NOMO-1 (cell line): ENCODE measurements at regions not wholly inside any gene's neighbourhood (a gene's known extent, or its start where the extent isn't known, plus 50 kb on each side); places are given as distances from the start of the nearest gene placed in this dataset.

Experiments
- DNase-seq, 2 experiments: peaks; one replicate each; lab custom pipeline; 2025; ENCODE audit not compliant: unreplicated experiment in 2 of 2; lab: John Stamatoyannopoulos, UW

DNA sequence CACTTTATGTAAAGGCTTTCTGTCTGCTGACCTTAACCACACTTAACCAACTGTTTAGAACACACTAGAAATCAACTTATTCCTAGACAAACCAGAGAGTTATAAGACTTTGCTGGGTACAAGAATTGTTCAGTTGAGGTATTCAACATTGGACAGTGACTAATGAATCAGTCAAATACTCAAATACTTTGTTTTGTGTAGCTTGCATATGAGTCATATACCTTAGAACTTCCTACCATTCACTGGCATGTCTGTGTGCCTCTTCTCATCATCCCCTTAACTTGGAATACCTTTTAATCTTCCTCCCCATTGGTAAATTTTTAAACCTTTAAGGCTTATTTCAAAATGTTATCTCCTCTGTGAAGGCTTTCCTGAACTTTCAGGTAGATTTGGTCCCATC, 708.8 kb upstream of the GRIA3 start:
- DNase-seq, result no peak

DNA sequence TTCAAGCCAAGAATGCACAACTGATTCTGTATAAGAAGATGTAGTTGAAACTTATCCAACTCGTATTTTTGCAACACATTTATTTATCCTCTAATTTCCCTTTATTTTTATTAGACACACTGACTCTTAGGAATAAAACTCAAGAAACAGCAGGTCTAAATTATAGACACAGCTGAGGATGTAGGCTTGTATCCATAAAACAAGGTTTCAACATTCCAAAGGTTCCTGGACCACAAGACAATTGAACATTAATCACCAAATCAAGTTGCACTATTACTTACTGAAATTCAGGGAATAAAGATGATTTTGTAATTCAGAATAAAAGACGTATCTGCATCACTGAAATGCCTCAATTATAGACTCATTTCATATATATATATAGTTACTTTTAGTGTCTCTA, 683.5 kb upstream of the GRIA3 start:
- DNase-seq, result no peak

DNA sequence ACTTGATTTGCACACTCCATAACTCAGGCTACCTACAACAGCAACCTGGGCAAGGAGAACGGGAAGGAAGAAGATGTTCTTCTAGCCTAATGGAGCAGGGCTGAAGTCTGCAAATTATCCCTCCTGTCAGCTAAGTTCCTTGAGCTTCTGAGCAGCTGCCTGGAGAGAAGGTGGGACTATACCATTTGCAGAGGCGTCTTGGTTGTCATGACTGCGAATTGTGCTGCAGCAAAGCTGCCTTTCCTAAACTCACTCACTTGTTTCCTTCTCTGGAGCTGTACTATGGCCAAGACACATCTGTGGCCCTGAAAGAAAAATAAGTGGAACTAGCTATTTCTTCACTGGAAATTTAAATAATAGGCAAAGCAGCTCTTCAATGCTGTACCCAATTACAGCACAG, 682.4 kb upstream of the GRIA3 start:
- no peak for DNase-seq

DNA sequence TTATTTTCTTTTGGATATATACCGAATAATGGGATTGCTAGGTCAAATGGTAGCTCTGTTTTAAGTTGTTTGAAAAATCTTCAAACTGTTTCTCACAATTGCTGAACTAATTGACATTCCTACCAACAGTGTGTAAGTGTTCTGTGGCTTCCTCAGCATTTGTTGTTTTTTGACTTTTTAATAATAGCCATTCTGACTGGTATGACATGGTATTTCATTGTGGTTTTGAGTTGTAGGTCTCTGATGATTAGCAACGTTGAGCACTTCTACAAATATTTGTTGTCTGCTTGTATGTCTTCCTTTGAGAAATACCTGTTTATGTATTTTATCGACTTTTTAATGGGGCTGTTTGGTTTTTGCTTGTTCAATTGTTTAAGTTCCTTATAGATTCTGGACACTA, 680.1 kb upstream of the GRIA3 start:
- no peak for DNase-seq

DNA sequence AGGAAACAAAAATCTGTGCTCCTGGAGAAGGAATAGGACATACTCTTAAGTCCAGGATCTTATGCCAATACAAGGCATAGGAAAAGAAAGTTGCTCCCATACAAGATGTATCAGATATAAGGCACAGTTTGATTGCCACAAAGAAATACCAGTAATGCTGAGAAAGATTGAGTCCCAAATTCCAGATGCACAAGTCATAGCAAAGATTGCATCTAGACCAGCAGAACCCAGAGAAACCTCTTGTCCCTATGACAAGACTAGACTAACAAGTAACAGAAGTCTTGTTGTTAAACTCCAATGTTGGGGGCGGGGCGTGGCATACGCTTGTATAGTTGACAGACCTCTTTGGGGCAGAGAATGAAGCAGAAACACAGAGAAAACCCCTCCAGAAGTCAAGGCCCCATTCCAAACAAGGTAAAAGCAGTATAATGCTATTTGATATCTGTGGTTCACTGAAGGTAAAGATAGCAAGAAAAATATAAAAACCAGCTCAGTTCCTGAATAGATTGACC, 671.5 kb upstream of the GRIA3 start:
- DNase-seq, result no peak

DNA sequence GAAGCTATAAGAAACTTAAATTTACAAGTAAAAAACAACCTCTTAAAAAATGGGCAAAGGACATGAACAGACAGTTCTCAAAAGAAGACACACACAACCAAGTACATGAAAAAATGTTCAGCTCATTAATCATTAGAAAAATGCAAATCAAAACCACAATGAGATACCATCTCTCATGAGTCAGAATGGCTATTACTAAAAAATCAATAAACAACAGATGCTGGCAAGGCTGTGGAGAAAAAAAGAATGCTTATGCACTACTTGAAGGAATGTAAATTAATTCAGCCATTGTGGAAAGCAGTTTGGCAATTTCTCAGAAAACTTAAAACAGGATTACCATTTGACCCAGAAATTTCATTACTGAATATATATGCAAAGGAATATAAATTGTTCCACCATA, 666.3 kb upstream of the GRIA3 start:
- DNase-seq, result no peak

DNA sequence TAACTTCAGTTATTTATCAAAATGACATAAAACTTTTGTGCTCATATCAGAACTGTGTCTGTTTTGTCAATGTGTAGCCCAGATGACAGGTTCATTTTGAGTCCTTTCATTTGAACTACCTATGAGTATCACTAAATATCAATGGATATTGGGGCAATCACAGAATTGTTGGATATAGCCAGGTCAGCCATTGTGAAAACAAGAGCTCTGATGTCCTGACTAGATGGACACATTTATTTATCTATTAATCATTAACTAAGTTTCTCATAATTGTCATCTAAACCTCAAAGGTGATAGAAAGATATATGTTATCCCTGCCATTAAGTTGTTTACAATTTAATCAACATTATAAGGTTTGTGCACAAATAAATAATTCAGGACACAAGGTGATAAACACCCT, 638.3 kb upstream of the GRIA3 start:
- no peak for DNase-seq

DNA sequence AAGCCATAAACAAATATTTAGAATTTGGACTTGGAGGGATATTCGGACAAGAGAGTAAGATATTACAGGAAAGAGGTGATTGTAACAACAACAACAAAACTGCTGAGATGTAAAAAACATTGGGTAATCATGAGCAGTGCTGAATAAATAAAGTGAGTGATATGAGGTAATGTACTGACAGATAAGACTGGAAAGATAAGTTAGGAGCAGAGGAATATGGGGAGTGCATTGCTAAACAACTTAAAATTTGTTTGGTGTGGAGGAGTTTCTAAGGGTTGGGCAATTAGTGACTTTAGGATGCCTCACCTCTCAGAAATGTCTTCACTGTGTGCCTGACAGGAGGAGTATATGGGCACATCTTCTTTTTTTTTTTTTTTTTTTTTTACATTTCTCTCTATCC, 637.8 kb upstream of the GRIA3 start:
- DNase-seq, result no peak

DNA sequence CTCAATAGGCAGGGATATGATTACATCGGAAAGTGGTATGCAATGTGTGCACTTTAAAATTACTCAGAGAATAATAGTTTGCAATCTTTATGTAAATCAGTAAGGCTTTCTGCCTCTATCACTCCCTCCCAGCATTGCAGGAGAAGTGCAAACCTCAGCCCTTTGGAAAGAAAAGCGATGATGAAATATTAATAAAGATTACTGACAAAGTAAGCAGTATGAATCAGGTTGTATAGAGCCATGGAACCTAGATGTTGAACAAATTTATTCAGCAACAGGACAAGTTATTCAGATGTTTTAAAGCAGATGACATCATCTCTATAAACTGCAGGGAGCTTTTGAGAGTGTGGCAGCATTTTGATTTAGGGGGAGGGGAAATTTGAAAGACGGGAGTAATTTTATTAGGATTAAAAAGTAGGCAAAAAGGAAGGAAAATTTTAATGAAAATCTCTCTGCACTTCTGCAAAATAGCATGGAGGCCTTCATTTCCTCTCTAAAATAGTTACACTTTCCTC, 631.7 kb upstream of the GRIA3 start:
- no peak for DNase-seq

DNA sequence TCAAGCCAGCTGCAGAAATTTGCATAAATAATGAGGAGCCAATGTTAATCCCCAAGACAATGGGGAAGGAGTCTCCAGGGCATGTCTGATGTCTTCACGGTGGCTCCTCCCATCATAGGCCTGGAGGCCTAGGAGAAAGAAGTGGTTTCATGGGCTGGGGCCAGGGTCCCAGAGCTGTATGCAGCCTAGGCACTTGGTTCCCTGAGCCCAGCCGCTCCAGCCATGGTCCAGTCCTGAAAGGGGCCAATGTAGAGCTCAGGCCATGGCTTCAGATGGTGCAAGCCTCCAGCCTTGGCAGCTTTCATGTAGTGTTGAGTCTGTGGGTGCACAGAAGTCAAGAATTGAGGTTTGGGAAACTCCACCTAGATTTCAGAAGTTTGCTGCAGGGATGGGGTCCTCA, 628.2 kb upstream of the GRIA3 start:
- no peak for DNase-seq

DNA sequence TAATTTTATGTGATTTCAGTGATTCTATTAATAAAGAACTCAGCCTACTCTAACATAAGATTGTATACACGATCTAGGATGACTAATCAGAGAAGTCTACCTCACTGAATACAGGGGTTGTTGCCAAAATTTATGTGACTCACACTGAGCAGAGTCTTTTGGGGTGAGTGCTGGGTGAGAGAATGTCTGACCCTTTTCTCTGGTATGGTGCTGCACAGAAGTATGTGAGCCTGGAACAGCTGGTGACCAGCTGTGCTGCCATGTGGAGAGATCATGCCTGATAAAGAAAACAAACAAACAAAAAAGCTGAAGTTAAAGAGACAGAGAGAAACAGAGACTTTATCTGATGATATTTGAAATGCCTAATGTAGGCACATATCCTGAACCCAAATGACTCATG, 618.1 kb upstream of the GRIA3 start:
- DNase-seq, result no peak

DNA sequence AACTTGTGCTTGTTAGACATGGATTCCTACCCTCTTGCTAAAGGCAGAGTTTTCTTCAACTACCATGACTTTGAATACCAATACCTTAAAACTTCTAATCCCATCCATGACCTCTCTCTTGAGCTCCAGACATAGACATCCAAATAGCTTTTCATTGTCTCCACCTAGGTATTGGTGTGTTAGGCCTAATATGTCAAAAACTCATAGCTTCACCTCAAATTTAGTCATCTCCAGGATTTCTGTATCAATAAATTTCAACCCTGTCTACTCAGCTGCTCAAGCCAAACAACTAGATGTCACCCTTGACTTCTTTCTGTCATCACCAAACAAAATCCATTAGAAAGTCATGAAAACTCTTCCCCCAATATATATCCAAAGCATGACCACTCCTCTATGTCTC, 617.7 kb upstream of the GRIA3 start:
- no peak for DNase-seq

DNA sequence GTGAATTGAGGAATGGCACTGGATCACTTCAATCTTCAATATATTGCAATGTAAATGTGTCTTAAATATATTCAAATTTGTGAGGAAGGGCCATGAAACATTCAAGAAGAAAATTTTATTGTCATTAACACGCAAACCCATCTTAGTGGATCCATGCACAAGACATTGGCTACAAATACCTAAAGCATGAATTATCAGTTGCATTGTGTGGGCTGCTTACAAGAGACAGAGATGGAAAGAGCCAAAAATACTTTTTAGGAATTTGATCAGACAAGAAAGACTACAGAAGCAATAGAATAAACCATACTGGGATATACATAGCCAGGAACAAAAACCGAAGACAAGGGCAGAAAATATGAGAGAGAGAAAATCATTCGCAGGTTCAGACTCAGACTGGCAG, 616.2 kb upstream of the GRIA3 start:
- no peak for DNase-seq

DNA sequence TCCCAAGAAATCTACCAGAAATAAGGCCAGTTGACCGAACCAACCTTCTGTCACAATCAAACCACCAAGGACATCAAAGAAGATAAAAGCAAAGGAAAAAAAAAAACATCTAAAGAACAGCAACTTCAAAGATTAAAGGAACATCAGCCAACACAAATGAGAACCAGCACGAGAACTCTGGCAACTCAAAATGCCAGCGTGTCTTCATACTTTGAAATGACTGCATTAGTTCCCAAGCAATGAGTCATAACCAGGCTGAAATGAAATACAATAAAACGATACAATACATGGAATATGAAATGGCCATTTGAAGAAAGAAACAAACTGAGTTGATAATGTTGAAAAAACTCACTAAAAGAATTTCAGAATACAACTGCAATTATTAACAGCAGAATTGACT, 611.6 kb upstream of the GRIA3 start:
- no peak for DNase-seq

DNA sequence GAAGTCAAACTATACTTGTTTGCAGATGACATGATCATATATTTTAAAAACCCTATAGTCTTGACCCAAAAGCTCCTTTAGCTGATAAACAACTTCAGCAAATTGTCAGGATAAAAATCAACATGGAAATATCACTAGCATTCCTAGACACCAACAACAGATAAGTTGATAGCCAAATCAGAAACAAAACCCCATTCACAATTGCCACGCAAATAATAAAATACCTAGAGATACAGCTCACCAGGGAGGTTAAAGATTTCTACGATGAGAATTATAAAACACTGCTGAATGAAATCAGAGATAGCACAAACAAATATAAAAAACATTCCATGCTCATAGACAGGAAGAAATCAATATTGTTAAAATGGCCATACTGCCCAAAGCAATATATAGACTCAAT, 605.0 kb upstream of the GRIA3 start:
- DNase-seq, result no peak

DNA sequence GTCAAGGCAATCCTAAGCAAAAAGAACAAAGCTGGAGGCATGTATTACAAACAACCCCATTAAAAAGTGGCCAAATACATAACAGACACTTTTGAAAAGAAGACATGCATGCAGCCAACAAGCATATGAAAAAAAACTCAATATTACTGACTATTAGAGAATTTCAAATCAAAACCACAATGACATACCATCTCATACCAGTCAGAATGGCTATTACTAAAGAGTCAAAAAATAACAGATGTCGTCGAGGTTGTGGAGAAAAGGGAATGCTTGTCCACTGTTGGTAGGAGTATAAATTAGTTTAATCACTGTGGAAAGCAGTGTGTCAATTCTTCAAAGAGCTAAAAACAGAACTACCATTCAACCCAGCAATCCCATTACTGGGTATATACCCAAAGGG, 604.6 kb upstream of the GRIA3 start:
- no peak for DNase-seq

DNA sequence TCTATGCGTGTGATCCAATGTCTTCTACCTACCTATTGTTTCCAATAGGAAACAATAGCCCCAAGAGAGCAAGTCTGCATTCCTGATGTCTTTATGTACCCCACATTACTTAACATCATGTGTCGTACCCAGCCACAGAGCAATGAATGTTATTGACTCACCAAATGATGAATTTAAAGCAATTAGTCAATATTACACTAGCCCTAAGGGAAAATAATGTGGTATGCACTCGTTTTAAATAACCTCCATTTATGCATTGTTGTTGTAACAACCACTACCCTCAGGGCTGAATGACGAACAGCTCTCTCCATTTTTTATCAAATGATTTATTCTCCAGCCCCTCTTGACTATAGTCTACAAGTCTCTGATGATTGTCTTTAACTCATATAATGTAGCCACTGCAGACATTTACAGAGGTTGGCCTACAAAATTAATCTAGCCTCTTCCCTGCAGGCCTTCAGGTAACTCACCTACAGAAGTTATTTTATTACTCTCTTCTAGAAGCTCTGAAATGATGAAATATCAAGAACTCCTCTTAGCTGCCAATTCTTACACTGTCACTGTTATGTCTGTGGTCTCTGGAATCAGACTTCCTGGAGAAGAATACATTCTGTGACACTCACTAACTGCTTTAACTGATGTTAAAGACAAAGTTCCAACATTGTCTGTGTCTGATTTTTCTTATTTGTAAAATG, 601.7 kb upstream of the GRIA3 start:
- DNase-seq, result no peak

DNA sequence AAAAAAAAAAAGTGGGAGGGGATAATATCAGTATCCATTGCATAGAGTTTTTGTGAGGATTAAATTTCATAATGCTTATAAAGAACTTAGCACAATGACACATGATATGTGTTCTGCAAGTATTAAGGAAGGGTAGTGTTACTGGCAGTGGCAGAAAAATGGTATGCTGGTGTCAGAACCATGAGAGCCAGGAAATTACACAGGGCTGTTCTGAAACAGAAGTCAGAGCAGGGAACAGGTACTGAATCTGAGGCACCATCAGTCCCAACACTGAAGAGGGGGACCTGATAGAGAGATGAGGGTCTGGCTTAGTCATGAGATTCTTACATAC, 601.1 kb upstream of the GRIA3 start:
- DNase-seq, result no peak

DNA sequence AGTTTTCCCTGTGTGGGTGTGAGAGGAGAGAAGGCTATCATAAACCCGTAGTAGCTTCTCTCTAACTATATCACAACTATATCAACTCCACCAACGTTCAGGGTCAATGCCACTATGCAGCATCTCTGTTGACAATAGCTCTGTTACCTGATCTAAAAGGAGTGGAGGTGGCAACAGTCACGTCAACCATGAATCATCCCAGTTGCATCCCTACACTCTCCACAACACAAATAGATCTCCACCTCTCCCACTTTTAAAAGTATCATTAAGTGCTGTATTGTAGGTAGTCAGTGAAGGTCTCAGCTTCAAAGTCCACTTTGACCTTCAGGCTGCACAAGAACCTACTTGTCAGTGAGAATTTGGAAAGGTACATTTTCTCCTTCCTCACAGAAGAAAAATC, 600.5 kb upstream of the GRIA3 start:
- no peak for DNase-seq

DNA sequence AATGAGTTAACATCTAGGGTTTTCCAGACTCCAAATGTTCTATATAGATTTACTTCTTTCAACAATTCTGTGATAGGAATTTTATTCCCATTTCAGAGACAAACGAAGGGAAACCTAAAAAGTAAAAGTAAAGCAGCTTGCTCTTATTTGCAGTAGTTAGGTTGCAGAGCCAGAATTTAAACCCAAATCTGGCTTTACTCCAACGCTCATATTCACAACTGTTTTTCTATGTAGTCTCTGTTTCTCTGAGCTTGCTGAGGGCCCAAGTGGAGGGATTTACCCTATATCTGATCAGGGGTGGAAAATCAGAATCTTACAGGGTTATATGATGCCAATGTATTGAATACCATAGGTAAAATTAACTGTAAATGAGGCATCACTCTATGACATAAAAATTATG, 599.1 kb upstream of the GRIA3 start:
- no peak for DNase-seq

DNA sequence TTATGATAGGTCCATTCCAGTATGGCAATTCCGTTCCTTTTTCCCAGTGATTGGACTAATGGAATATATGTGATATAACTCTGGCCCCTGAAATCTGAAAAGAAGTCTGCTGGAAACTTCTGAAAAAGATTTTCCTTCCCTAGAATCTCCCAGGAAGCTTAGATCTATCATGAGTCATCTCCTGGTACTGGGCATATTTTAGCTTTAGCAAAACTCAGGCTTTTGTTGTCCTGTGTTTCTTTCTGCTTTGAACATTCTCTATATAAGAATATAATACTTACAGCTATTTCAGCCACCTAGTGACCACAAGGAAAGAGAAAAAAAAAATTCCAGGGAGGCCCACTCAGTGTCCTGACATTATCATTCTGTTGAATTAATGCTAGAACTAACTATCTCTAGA, 597.2 kb upstream of the GRIA3 start:
- DNase-seq, result no peak

DNA sequence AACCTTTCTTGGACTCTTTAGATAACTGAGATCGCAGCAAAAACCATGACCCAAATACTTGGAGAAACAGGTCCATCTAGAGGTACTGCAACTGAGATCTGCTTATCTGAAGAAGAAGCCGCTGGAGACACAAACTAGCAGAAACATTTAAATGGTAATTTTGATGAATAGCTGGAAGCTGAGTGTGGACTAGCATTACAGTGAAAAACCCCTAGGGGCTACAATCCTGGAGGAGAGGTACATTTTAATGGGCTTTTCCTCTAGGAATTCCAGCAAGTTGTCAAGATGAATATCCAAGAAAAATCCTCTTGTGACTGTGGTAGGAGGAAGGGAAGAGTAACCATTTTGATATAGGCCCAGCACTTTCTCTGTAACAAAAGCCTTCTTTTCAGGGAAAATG, 592.5 kb upstream of the GRIA3 start:
- no peak for DNase-seq

DNA sequence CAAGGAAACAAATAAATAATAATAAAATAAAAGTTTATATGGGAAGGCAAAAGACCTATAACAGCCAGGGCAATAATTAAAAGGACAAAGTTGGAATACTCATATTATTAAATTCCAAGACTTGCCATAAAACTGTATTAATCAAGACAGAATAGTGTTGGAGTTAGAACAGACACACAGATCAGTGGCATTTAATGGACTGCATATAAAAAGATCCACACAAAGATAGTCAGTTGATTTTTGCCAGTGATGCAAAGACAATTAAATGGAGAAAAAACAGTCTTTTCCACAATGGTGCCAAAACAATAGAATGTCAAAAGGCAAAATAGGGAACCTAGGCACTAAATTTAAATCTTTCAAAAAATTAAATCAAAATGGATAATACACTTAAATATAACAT, 587.1 kb upstream of the GRIA3 start:
- DNase-seq, result no peak
